HUES64 (cell line): ENCODE measurements at regions not wholly inside any gene's neighbourhood (a gene's known extent, or its start where the extent isn't known, plus 50 kb on each side); places are given as distances from the start of the nearest gene placed in this dataset.
"Not testable (repeated sequence)": the region's sequence is repeated elsewhere in the genome, so short reads cannot be mapped to it uniquely, and the experiment has no call there.

Experiments
- H3K27ac ChIP-seq: 2 replicates; pipeline ENCODE4 v1.7.0; 2013; ENCODE audit warnings: low read depth, low read length, inconsistent platforms
- H3K27me3 ChIP-seq: 2 replicates; pipeline ENCODE4 v1.6.1; 2013; ENCODE audit warnings: mild to moderate bottlenecking, low read length; ENCODE audit not compliant: insufficient read depth
- H3K36me3 ChIP-seq: 2 replicates; pipeline ENCODE4 v1.6.1; 2013; ENCODE audit warnings: mild to moderate bottlenecking, low read length; ENCODE audit not compliant: insufficient read depth
- H3K4me1 ChIP-seq: 2 replicates; pipeline ENCODE4 v1.6.1; 2013; ENCODE audit warnings: mild to moderate bottlenecking, low read length, moderate library complexity; ENCODE audit not compliant: insufficient read depth
- H3K4me3 ChIP-seq: 2 replicates; pipeline ENCODE4 v1.5.1; 2013; ENCODE audit warnings: mild to moderate bottlenecking, low read length, moderate library complexity
- H3K9ac ChIP-seq: 2 replicates; pipeline ENCODE4 v1.6.1; 2013; ENCODE audit warnings: mild to moderate bottlenecking, low read depth, low read length
- H3K9me3 ChIP-seq: 2 replicates; pipeline ENCODE4 v1.6.1; 2013; ENCODE audit warnings: low read depth, low read length; ENCODE audit not compliant: insufficient read depth
- WGBS: fragments of 150-250, 120-280 bp; methylation state at CpG from one replicate; pipeline ENCODE4 v1.1.7; 2013; ENCODE audit warnings: missing lambda C conversion rate; 5-methylcytosine and 5-hydroxymethylcytosine counted together

- Histone ChIP-seq H3K27me3 (no peaks in the 10 kb centered on the region), H3K27ac (no peak overlapping the region), H3K9me3 (no peaks in the 10 kb centered on the region), H3K4me1 (no peaks in the 10 kb centered on the region), H3K36me3 (no peaks in the 10 kb centered on the region), H3K4me3 (no peak overlapping the region), H3K9ac (no peak overlapping the region)
- WGBS, result 85% methylated on average over 1 of the region's 1 CpG
Observed at GRCh38 chr1:58197811-58198210, 348.7 kb downstream of the OMA1 start.

DNA sequence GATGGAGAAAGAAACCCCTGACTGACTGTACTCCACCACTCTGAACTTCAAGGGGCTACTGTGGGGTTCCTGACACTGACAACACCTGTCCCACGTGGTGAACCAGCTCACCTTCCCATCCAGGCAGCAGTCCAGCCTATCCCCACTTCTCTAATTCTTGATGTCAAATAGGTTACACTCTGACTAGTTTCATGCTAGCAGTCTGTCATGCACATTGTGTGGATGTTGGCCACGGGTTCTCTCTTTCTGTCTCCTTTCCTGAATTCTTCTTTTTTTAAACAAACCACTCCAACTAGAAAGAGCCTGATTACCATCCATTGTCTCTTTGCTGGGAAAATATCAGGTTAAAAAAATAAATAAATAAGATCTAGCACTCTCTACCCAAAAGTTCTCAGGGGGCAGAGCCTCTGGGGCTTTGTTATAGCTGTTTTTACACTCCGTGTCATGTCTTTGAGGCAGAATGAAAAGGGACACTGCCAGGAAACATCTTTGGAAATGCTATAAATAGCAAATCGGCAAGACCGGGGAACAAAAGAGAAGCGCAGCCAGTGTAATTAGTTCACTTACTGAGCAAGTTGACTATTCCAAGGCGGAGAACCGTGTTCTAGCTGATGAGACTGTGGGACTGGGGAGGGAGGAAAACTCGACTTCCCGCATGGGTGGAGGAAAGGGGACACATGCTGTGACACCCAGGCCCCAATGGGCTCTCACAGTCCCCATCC lies 356.1 kb downstream of the OMA1 start:
- Histone ChIP-seq H3K4me1 (0 out of 2 replicates have a peak, but pooled peaks cover 2% of the 10 kb centered on the region), H3K27ac (no peak overlapping the region), H3K27me3 (no peaks in the 10 kb centered on the region), H3K4me3 (no peak overlapping the region), H3K9me3 (no peaks in the 10 kb centered on the region), H3K36me3 (no peaks in the 10 kb centered on the region), H3K9ac (no peak overlapping the region)
- WGBS, result 89% methylated on average over 10 of the region's 10 CpGs

- Histone ChIP-seq H3K27me3 (no peaks in the 10 kb centered on the region), H3K4me3 (no peak overlapping the region), H3K27ac (no peak overlapping the region), H3K9ac (no peak overlapping the region), H3K36me3 (no peaks in the 10 kb centered on the region), H3K9me3 (no peaks in the 10 kb centered on the region), H3K4me1 (0 out of 2 replicates have a peak, but pooled peaks cover 2% of the 10 kb centered on the region)
- 94% methylated on average over 3 of the region's 3 CpGs for WGBS
Observed at GRCh38 chr1:58189453-58189852, 357.1 kb downstream of the OMA1 start.

GRCh38 chr1:58183286-58183685 lies 363.2 kb downstream of the OMA1 start:
- no peaks in the 10 kb centered on the region for H3K36me3 ChIP-seq
- H3K27ac ChIP-seq, result no peak overlapping the region
- H3K9ac ChIP-seq, result no peak overlapping the region
- no peaks in the 10 kb centered on the region for H3K4me1 ChIP-seq
- WGBS, result 78% methylated on average over 2 of the region's 2 CpGs
- H3K9me3 ChIP-seq, result no peaks in the 10 kb centered on the region
- no peaks in the 10 kb centered on the region for H3K27me3 ChIP-seq
- no peak overlapping the region for H3K4me3 ChIP-seq

DNA sequence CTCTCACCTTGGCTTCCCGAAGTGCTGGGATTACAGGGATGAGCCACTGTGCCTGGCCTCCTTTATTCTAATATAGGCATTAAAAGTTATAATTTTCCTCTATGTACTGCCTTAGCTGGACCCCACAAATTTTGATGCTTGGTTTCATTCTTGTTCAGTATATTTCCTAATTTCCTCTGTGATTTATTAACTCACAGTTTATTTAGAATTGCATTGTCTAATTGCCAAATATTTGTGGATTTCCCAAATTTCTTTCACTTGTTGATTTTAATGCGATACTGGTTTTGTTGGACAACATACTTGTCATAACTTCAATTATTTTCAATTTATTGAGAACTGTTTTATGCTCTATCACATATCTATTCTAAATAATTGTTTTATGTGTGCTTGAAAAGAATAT lies 366.0 kb downstream of the OMA1 start:
- Histone ChIP-seq H3K27me3 (no peaks in the 10 kb centered on the region), H3K27ac (no peak overlapping the region), H3K9me3 (no peaks in the 10 kb centered on the region), H3K9ac (no peak overlapping the region), H3K4me1 (no peaks in the 10 kb centered on the region), H3K4me3 (no peak overlapping the region), H3K36me3 (no peaks in the 10 kb centered on the region)
- 100% methylated on average over 1 of the region's 2 CpGs for WGBS

GRCh38 chr1:58169160-58169559 lies 377.4 kb downstream of the OMA1 start:
- H3K36me3 ChIP-seq, H3K9ac ChIP-seq, H3K27me3 ChIP-seq, H3K4me3 ChIP-seq, H3K9me3 ChIP-seq, H3K4me1 ChIP-seq: not testable (repeated sequence)
- 22% methylated on average over 3 of the region's 3 CpGs for WGBS
- H3K27ac ChIP-seq, result peak overlapping the region; percentile 46; the same call in 1 of the 2 replicates

DNA sequence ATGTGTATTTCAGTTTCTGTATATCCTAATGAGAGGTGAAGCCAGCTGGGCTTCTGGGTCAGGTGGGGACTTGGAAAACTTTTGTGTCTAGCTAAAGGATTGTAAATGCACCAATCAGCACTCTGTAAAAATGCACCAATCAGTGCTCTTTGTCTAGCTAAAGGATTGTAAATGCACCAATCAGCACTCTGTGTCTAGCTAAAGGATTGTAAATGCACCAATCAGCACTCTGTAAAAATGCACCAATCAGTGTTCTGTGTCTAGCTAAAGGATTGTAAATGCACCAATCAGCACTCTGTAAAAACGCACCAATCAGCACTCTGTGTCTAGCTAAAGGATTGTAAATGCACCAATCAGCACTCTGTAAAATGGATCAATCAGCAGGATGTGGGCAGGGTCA lies 379.4 kb downstream of the OMA1 start:
- peaks cover 10% of the 10 kb centered on the region for H3K4me1 ChIP-seq
- H3K36me3 ChIP-seq, H3K27me3 ChIP-seq, H3K27ac ChIP-seq, H3K9ac ChIP-seq, H3K9me3 ChIP-seq, H3K4me3 ChIP-seq: not testable (repeated sequence)
- WGBS, result no CpG with 5 or more reads among the region's 1 CpG

DNA sequence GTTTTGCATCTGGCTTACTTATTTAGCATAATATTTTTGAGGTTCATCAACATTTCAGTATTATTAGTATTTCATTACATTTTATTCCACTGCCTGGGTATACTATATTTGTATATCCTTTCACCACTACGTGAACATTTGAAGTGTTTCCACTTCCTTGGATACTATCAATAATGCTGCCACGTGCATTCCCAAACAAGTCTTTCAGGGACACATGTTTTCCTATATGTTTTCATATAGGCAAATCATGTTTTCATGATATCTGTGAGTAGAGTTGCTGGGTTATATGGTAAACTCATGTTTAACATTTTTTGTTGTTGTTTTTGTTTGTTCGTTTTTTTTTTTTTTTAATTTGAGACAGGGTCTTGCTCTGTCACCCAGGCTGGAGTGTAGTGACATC lies 380.1 kb downstream of the OMA1 start:
- H3K9ac ChIP-seq, result no peak overlapping the region
- H3K36me3 ChIP-seq, result no peaks in the 10 kb centered on the region
- H3K4me1 ChIP-seq, result peaks cover 10% of the 10 kb centered on the region
- no peaks in the 10 kb centered on the region for H3K27me3 ChIP-seq
- no peak overlapping the region for H3K27ac ChIP-seq
- H3K9me3 ChIP-seq, result no peaks in the 10 kb centered on the region
- 94% methylated on average over 3 of the region's 3 CpGs for WGBS
- no peak overlapping the region for H3K4me3 ChIP-seq

DNA sequence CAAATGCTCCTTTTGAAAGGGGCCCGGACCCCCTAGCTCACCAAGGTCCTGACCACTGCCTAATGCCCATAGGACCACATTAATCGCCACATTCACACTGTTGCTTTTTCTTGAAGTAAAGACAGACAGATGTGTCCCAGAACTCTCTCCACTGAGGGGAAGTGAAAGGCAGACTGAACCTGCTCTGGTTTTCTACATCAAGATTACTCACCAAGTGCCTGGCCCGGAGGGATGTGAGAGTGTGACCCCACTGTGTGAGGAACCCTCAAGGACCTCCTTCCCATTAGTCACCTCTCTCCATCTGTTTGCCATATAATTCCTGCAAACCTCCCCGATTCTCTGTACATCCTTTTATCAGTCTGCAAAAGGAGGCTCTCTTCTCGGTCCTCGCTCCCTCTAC lies 381.5 kb downstream of the OMA1 start:
- Histone ChIP-seq H3K27me3 (no peaks in the 10 kb centered on the region), H3K9ac (no peak overlapping the region), H3K36me3 (no peaks in the 10 kb centered on the region), H3K27ac (no peak overlapping the region), H3K4me1 (peaks cover 10% of the 10 kb centered on the region), H3K9me3 (no peaks in the 10 kb centered on the region), H3K4me3 (no peak overlapping the region)
- WGBS, result 96% methylated on average over 6 of the region's 6 CpGs

- peaks cover 10% of the 10 kb centered on the region for H3K4me1 ChIP-seq
- no peak overlapping the region for H3K27ac ChIP-seq
- no peak overlapping the region for H3K4me3 ChIP-seq
- H3K27me3 ChIP-seq, result no peaks in the 10 kb centered on the region
- H3K9me3 ChIP-seq, result no peaks in the 10 kb centered on the region
- H3K36me3 ChIP-seq, result no peaks in the 10 kb centered on the region
- H3K9ac ChIP-seq, result no peak overlapping the region
- 38% methylated on average over 9 of the region's 9 CpGs for WGBS
Observed at GRCh38 chr1:58162952-58163550, 383.5 kb downstream of the OMA1 start.

- Histone ChIP-seq H3K9me3 (no peaks in the 10 kb centered on the region), H3K36me3 (no peaks in the 10 kb centered on the region), H3K9ac (no peak overlapping the region), H3K27ac (no peak overlapping the region), H3K4me3 (no peak overlapping the region), H3K4me1 (peaks cover 30% of the 10 kb centered on the region), H3K27me3 (no peaks in the 10 kb centered on the region)
- 93% methylated on average over 3 of the region's 3 CpGs for WGBS
Observed at GRCh38 chr1:58159434-58159830, 387.1 kb downstream of the OMA1 start.
